ENCODE measurements at regions not wholly inside any gene's neighbourhood (a gene's known extent, or its start where the extent isn't known, plus 50 kb on each side); places are given as distances from the start of the nearest gene placed in this dataset.

DNA sequence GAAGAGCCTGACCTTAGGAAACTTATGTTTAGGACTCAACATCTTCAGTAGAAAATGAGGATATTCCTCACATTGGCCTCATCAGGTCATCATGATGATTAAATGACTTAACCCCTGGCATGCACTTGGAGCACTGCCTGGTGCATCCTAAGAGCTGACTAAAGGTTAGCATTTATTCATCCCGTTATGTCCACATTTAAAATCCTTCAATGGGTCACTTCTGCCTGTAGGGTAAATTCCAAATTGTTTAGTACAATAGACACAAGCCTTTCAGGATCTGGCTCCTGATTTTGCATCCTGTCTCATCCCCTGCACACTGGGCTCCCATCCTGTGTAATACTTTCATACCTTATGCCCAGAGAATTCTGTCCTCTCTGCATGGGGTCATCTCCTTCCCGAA is 195.2 kb upstream of the MCTP2 start:
- TF ChIP-seq CREB5 (CRISPR knock-in tag; IDR thresholded peaks at IDR 0.05; ENCODE audit: low read depth), result no peak
- TF ChIP-seq ZC3H10 (CRISPR knock-in tag; IDR thresholded peaks at IDR 0.05), result no peak
- TF ChIP-seq, protein P1, sequence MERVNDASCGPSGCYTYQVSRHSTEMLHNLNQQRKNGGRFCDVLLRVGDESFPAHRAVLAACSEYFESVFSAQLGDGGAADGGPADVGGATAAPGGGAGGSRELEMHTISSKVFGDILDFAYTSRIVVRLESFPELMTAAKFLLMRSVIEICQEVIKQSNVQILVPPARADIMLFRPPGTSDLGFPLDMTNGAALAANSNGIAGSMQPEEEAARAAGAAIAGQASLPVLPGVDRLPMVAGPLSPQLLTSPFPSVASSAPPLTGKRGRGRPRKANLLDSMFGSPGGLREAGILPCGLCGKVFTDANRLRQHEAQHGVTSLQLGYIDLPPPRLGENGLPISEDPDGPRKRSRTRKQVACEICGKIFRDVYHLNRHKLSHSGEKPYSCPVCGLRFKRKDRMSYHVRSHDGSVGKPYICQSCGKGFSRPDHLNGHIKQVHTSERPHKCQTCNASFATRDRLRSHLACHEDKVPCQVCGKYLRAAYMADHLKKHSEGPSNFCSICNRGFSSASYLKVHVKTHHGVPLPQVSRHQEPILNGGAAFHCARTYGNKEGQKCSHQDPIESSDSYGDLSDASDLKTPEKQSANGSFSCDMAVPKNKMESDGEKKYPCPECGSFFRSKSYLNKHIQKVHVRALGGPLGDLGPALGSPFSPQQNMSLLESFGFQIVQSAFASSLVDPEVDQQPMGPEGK (CRISPR knock-in tag; IDR thresholded peaks at IDR 0.05; ENCODE audit: borderline replicate concordance), result no peak
- no peak for TF ChIP-seq TOX (CRISPR knock-in tag; IDR thresholded peaks at IDR 0.05; ENCODE audit: borderline replicate concordance)
- TF ChIP-seq ZFP3 (CRISPR knock-in tag; IDR thresholded peaks at IDR 0.05), result no peak
- TF ChIP-seq TSHZ2 (CRISPR knock-in tag; IDR thresholded peaks at IDR 0.05), result no peak
- no peak for TF ChIP-seq CSDC2 (CRISPR knock-in tag; IDR thresholded peaks at IDR 0.05)
- TF ChIP-seq ZFP30 (CRISPR knock-in tag; IDR thresholded peaks at IDR 0.05), result no peak
- TF ChIP-seq, protein P2, sequence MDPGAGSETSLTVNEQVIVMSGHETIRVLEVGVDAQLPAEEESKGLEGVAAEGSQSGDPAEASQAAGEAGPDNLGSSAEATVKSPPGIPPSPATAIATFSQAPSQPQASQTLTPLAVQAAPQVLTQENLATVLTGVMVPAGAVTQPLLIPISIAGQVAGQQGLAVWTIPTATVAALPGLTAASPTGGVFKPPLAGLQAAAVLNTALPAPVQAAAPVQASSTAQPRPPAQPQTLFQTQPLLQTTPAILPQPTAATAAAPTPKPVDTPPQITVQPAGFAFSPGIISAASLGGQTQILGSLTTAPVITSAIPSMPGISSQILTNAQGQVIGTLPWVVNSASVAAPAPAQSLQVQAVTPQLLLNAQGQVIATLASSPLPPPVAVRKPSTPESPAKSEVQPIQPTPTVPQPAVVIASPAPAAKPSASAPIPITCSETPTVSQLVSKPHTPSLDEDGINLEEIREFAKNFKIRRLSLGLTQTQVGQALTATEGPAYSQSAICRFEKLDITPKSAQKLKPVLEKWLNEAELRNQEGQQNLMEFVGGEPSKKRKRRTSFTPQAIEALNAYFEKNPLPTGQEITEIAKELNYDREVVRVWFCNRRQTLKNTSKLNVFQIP (CRISPR knock-in tag; IDR thresholded peaks at IDR 0.05; ENCODE audit: borderline replicate concordance, low read depth), result no peak
- no peak for TF ChIP-seq ZNF70 (CRISPR knock-in tag; IDR thresholded peaks at IDR 0.05)
- no peak for TF ChIP-seq ZNF8 (CRISPR knock-in tag; IDR thresholded peaks at IDR 0.05)
